Calu3 (cell line): ENCODE measurements at regions not wholly inside any gene's neighbourhood (a gene's known extent, or its start where the extent isn't known, plus 50 kb on each side); places are given as distances from the start of the nearest gene placed in this dataset.
"Not testable (repeated sequence)": the region's sequence is repeated elsewhere in the genome, so short reads cannot be mapped to it uniquely, and the experiment has no call there.

Experiments
- BruUV-seq: library from RNA; stranded (reverse); fragments of 400-500 nt; replicated peaks from 2 replicates; lab custom pipeline; 2021; lab: Mats Ljungman, UMichigan
- CTCF ChIA-PET: fragments of 300-600 bp; sonication (Branson Sonifier 250); formaldehyde crosslinking; loops from one replicate; lab custom pipeline; 2022; ENCODE audit warnings: antibody characterized with exemption; lab: Charles Lee
- DNase-seq: peaks from one replicate; pipeline ENCODE4 v3.0.0; 2022
- H3K27ac Mint-ChIP-seq: one replicate; pipeline ENCODE4 v1.8.0; 2022; ENCODE audit warnings: mixed read lengths; ENCODE audit not compliant: unreplicated experiment
- H3K27me3 Mint-ChIP-seq: one replicate; pipeline ENCODE4 v1.8.0; 2022; ENCODE audit warnings: mixed read lengths; ENCODE audit not compliant: unreplicated experiment
- H3K36me3 Mint-ChIP-seq: one replicate; pipeline ENCODE4 v1.8.0; 2022; ENCODE audit warnings: mild to moderate bottlenecking, moderate library complexity, mixed read lengths; ENCODE audit not compliant: insufficient read depth, unreplicated experiment
- H3K4me1 Mint-ChIP-seq: one replicate; pipeline ENCODE4 v1.8.0; 2022; ENCODE audit warnings: mild to moderate bottlenecking, low read depth, mixed read lengths; ENCODE audit not compliant: unreplicated experiment
- H3K4me3 Mint-ChIP-seq: one replicate; pipeline ENCODE4 v1.8.0; 2022; ENCODE audit warnings: mild to moderate bottlenecking, low read depth, moderate library complexity, mixed read lengths; ENCODE audit not compliant: unreplicated experiment
- H3K9me3 Mint-ChIP-seq: one replicate; pipeline ENCODE4 v1.8.0; 2022; ENCODE audit warnings: low read depth, mixed read lengths; ENCODE audit not compliant: unreplicated experiment
- intact Hi-C: fragments of 100-400 bp; cut with micrococcal nuclease; formaldehyde crosslinking; loops from one replicate; pipeline ENCODE4 v1.10.0; 2022; ENCODE audit not compliant: unreplicated experiment
- TF ChIP-seq, protein P1 (sequence below): fragments of 200-600 bp; IDR thresholded peaks from one replicate; pipeline ENCODE4 v1.8.0; 2022; ENCODE audit warnings: antibody characterized with exemption; ENCODE audit not compliant: unreplicated experiment

DNA sequence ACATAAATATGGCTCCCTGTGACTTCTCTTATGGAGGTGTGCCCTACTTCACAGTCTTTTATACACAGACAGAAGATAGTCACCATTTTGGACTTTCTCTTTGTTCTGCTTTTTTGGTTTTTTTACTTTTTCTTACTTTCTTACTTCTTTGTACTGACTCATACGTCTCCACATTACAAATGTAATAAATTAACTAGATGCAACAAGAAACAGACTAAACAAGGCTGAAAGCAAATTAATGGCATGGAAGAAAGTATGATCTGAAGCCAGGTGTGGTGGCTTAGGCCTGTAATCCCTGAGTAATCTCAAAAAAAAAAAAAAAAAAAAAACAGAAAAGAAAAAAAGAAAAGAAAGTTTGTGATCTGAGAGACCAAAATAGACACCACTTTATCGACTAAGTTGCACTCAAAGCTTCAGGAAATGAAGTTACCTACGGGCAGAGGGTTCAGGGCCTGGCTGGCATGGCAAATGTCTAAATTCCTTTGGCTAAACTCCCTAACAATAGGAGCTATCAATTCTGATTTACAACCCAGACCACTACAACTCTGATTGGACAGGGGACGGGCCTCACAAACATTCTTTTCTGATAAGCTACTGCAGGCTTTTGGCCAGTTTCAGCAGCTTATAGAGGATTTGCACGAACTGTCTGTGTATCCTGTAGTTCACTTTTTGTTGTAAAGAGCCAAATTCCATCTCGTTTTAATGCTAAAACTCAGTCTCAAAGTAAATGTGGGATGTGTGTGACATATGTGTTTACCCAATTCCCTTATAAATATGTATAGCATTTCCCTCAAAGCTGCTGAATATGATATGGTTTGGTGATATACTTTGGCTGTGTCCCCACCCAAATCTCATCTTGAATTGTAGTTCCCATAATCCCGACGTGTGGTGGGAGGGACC, 129.1 kb downstream of the SEPTIN14 start:
- H3K27me3 Mint-ChIP-seq = no peaks in the 10 kb centered on the region
- H3K9me3 Mint-ChIP-seq = peaks cover 6% of the 10 kb centered on the region
- TF ChIP-seq, protein P1, sequence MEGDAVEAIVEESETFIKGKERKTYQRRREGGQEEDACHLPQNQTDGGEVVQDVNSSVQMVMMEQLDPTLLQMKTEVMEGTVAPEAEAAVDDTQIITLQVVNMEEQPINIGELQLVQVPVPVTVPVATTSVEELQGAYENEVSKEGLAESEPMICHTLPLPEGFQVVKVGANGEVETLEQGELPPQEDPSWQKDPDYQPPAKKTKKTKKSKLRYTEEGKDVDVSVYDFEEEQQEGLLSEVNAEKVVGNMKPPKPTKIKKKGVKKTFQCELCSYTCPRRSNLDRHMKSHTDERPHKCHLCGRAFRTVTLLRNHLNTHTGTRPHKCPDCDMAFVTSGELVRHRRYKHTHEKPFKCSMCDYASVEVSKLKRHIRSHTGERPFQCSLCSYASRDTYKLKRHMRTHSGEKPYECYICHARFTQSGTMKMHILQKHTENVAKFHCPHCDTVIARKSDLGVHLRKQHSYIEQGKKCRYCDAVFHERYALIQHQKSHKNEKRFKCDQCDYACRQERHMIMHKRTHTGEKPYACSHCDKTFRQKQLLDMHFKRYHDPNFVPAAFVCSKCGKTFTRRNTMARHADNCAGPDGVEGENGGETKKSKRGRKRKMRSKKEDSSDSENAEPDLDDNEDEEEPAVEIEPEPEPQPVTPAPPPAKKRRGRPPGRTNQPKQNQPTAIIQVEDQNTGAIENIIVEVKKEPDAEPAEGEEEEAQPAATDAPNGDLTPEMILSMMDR = no peak
- intact Hi-C loops = no loop called here
- BruUV-seq = no TSS peak
- H3K4me3 Mint-ChIP-seq = no peak overlapping the region
- H3K4me1 Mint-ChIP-seq = no peaks in the 10 kb centered on the region
- CTCF ChIA-PET = no interaction called here
- no peaks in the 10 kb centered on the region for H3K36me3 Mint-ChIP-seq
- H3K27ac Mint-ChIP-seq = no peak overlapping the region
- DNase-seq = no peak

DNA sequence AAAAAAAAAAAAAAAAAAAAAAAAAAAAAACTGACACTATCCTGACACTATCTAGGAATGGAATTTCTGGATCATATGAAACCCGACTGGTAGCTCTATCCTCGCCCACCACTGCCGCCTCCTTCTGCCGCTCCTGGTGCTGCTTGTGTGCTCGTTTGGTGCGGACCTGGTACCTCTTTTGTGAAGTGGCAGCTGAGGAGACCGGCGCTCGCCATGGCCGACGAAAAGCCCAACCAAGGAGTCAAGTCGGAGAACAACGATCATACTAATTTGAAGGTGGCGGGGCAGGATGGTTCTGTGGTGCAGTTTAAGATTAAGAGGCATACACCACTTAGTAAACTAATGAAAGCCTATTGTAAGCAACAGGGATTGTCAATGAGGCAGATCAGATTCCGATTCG, 130.6 kb downstream of the SEPTIN14 start:
- H3K27me3 Mint-ChIP-seq = no peaks in the 10 kb centered on the region
- CTCF ChIA-PET = no interaction called here
- no peak for DNase-seq
- peaks cover 6% of the 10 kb centered on the region for H3K9me3 Mint-ChIP-seq
- no peaks in the 10 kb centered on the region for H3K36me3 Mint-ChIP-seq
- H3K4me1 Mint-ChIP-seq = no peaks in the 10 kb centered on the region
- no peak overlapping the region for H3K27ac Mint-ChIP-seq
- H3K4me3 Mint-ChIP-seq = no peak overlapping the region
- no TSS peak for BruUV-seq
- TF ChIP-seq, protein P1 = no peak
- intact Hi-C loops = no loop called here

DNA sequence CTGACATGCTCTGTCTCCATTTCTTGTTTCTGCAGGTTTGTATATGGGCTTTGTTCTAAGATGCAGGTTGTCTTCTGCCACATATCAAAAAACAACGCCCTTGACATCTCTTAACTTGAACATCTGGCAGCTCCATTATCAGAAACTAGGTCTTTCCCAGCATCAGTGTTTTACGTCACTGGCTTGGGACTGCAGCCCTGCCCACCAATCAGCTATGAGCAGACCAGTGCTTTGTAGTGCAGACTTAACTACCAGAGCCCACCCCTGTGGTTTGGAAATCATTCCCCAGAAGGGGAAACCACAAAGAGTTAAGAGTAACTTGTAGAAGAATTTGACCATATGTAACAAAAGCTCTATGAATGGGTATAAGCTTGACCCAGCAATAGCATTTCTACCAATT, 132.4 kb downstream of the SEPTIN14 start:
- no peak for DNase-seq
- Mint-ChIP-seq H3K4me3 (no peak overlapping the region), H3K4me1 (no peaks in the 10 kb centered on the region), H3K9me3 (peaks cover 6% of the 10 kb centered on the region), H3K36me3 (no peaks in the 10 kb centered on the region), H3K27me3 (no peaks in the 10 kb centered on the region), H3K27ac (no peak overlapping the region)
- CTCF ChIA-PET = no interaction called here
- intact Hi-C loops = no loop called here
- TF ChIP-seq, protein P1 = no peak
- no TSS peak for BruUV-seq

DNA sequence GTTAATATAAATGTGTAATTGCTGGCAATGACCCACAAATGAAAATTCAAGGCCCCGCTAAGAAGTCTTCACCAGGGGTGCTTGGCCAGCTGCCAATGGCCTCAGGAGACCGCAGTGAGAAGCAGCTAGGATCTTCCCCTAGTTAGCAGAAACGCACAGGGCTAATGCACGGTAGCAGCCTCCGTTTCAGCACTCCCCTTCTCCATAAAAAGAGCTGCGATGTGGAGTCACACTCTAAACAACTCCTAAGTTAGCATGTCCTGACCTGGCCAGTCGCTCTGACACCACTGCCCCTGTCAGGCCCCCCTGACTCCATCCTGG, 139.0 kb downstream of the SEPTIN14 start:
- no TSS peak for BruUV-seq
- DNase-seq = no peak
- CTCF ChIA-PET = no interaction called here
- H3K36me3 Mint-ChIP-seq = no peaks in the 10 kb centered on the region
- peaks cover 4% of the 10 kb centered on the region for H3K9me3 Mint-ChIP-seq
- intact Hi-C loops = loop anchor here (2.0 kb wide), 1 partner anchor 83 kb away; no protein-coding TSS in a partner anchor
- H3K4me1 Mint-ChIP-seq = no peaks in the 10 kb centered on the region
- TF ChIP-seq, protein P1 = no peak
- H3K27me3 Mint-ChIP-seq = no peaks in the 10 kb centered on the region
- no peak overlapping the region for H3K4me3 Mint-ChIP-seq
- H3K27ac Mint-ChIP-seq = no peak overlapping the region

DNA sequence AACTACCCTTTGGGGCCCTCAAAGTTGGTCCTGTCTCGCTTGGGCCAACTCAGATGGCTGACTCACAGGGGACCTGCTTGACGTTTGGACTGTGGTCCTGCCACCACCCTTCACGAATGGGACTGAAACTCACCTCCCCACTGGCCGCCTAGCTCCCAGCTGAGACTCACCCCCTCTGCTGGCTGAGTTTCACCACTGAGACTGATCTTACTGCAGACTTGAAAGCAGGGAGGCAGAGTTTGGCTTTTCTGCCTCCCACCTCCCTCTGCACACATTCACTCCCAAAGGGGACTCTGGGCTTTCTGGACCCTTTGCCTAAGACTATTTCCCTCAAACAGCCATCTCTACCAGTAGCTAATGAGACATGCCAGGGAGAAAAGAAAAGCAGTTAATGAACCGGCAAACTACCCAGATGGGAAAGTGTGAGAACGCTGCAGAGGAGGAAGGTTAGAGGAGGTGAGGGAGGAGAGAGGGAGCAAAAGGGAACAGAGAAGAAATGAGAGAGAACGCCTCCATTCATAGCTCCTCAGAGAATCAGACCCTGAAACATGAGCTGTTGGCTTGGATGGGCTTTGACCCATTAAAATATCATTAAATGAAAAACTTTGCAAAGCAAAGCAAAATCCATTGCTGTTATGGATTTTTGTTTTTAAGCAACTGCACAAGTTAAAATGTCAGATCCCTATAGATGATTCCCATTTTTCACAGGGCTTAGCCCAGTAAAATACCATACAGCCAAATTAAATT, 139.5 kb downstream of the SEPTIN14 start:
- not testable (repeated sequence) for BruUV-seq, H3K27me3 Mint-ChIP-seq, DNase-seq, H3K4me3 Mint-ChIP-seq, H3K9me3 Mint-ChIP-seq, H3K27ac Mint-ChIP-seq, H3K36me3 Mint-ChIP-seq, H3K4me1 Mint-ChIP-seq
- intact Hi-C loops = loop anchor here (2.0 kb wide), 1 partner anchor 82 kb away; no protein-coding TSS in a partner anchor
- CTCF ChIA-PET = interaction anchor here (1.2 kb wide), 1 partner anchor 82 kb away, joined by 9 read pairs; no protein-coding TSS in a partner anchor

DNA sequence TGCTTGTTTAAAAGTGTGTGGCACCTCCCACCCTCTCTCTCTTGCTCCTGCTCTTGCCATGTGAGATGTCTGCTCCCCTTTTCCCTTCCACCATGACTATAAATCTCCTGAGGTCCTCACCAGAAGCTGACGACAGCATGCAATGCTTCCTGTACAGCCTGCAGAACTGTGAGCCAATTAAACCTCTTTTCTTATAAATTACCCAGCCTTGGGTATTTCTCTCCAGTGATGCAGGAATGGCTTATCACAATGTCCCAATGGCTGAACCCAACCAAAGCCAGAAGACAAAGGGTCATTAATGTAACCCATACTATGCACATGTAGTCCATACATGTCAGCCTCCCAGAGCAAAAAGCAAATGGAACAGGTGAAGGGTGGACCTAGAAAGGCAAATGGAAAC, 141.5 kb downstream of the SEPTIN14 start:
- H3K4me3 Mint-ChIP-seq, H3K27me3 Mint-ChIP-seq, H3K9me3 Mint-ChIP-seq, DNase-seq, H3K4me1 Mint-ChIP-seq, BruUV-seq, H3K36me3 Mint-ChIP-seq, intact Hi-C loops, H3K27ac Mint-ChIP-seq, CTCF ChIA-PET: not testable (repeated sequence)
